Activated CD8-positive, alpha-beta T cell treated with anti-CD3 and anti-CD28 coated beads for 36 hours (primary cell): ENCODE measurements at regions not wholly inside any gene's neighbourhood (a gene's known extent, or its start where the extent isn't known, plus 50 kb on each side); places are given as distances from the start of the nearest gene placed in this dataset.

Experiments used
- ATAC-seq: fragments of 200-7000 bp; cut with Tn5 transposase; one replicate; pipeline ENCODE4 v1.10.0; 2021; ENCODE audit warnings: mild to moderate bottlenecking, moderate library complexity
- CTCF ChIA-PET: fragments of 350-600 bp; sonication (Branson Sonifier 250); formaldehyde crosslinking; loops from one replicate; lab custom pipeline; 2021; ENCODE audit warnings: antibody characterized with exemption; lab: Charles Lee
- POLR2A ChIA-PET: fragments of 350-600 bp; sonication (Branson Sonifier 250); formaldehyde crosslinking; loops from one replicate; lab custom pipeline; 2021; ENCODE audit warnings: antibody characterized with exemption; lab: Charles Lee
- DNase-seq: peaks from one replicate; pipeline ENCODE4 v3.0.0-alpha.2; 2020
- H3K27ac Mint-ChIP-seq: one replicate; pipeline ENCODE4 v1.8.0; 2021; ENCODE audit warnings: mild to moderate bottlenecking, mixed read lengths
- H3K27me3 Mint-ChIP-seq: one replicate; pipeline ENCODE4 v1.8.0; 2021; ENCODE audit warnings: mixed read lengths
- H3K36me3 Mint-ChIP-seq: one replicate; pipeline ENCODE4 v1.8.0; 2021; ENCODE audit warnings: low read depth, mixed read lengths
- H3K4me1 Mint-ChIP-seq: one replicate; pipeline ENCODE4 v1.8.0; 2021; ENCODE audit warnings: low read depth, mixed read lengths
- H3K4me3 Mint-ChIP-seq: one replicate; pipeline ENCODE4 v1.8.0; 2021; ENCODE audit warnings: mild to moderate bottlenecking, moderate library complexity, mixed read lengths
- H3K9me3 Mint-ChIP-seq: one replicate; pipeline ENCODE4 v1.8.0; 2021; ENCODE audit warnings: mixed read lengths
- CTCF ChIP-seq: fragments of 200-600 bp; IDR thresholded peaks from one replicate; pipeline ENCODE4 v1.8.0; 2022; ENCODE audit warnings: antibody characterized with exemption, mild to moderate bottlenecking
- intact Hi-C: fragments of 100-400 bp; cut with micrococcal nuclease; formaldehyde crosslinking; loops from one replicate; pipeline ENCODE4 v1.10.0; 2022

- H3K36me3 Mint-ChIP-seq, result no peaks in the 10 kb centered on the region
- CTCF ChIA-PET, result no interaction called here
- intact Hi-C loops, result no loop called here
- H3K27me3 Mint-ChIP-seq, result no peaks in the 10 kb centered on the region
- H3K9me3 Mint-ChIP-seq, result no peaks in the 10 kb centered on the region
- ATAC-seq (no peak), DNase-seq (no peak)
- POLR2A ChIA-PET, result no interaction called here
- no peak for TF ChIP-seq CTCF
- H3K27ac Mint-ChIP-seq, result no peak overlapping the region
- H3K4me1 Mint-ChIP-seq, result no peaks in the 10 kb centered on the region
- no peak overlapping the region for H3K4me3 Mint-ChIP-seq
Measured at GRCh38 chr13:109285586-109285985, 500.8 kb downstream of the IRS2 start.

- no peak for TF ChIP-seq CTCF
- intact Hi-C loops, result no loop called here
- DNase-seq, result no peak
- ChIA-PET CTCF (no interaction called here), POLR2A (no interaction called here)
- no peaks in the 10 kb centered on the region for H3K9me3 Mint-ChIP-seq
- H3K36me3 Mint-ChIP-seq, result no peaks in the 10 kb centered on the region
- H3K4me3 Mint-ChIP-seq, result no peak overlapping the region
- H3K4me1 Mint-ChIP-seq, result no peaks in the 10 kb centered on the region
- H3K27ac Mint-ChIP-seq, result no peak overlapping the region
- no peaks in the 10 kb centered on the region for H3K27me3 Mint-ChIP-seq
- no peak for ATAC-seq
Measured at GRCh38 chr13:109281903-109282635, 504.3 kb downstream of the IRS2 start.

GRCh38 chr13:109281017-109281902, 505.1 kb downstream of the IRS2 start:
- Mint-ChIP-seq H3K4me3 (no peak overlapping the region), H3K27me3 (no peaks in the 10 kb centered on the region), H3K4me1 (no peaks in the 10 kb centered on the region), H3K27ac (no peak overlapping the region), H3K36me3 (no peaks in the 10 kb centered on the region), H3K9me3 (no peaks in the 10 kb centered on the region)
- no peak for TF ChIP-seq CTCF
- CTCF ChIA-PET, result no interaction called here
- no peak for ATAC-seq
- DNase-seq, result no peak
- POLR2A ChIA-PET, result no interaction called here
- intact Hi-C loops, result no loop called here

- intact Hi-C loops, result no loop called here
- Mint-ChIP-seq H3K36me3 (no peaks in the 10 kb centered on the region), H3K4me1 (no peaks in the 10 kb centered on the region), H3K9me3 (no peaks in the 10 kb centered on the region), H3K4me3 (no peak overlapping the region), H3K27me3 (no peaks in the 10 kb centered on the region), H3K27ac (no peak overlapping the region)
- no peak for DNase-seq
- TF ChIP-seq CTCF, result no peak
- CTCF ChIA-PET, result no interaction called here
- ATAC-seq, result no peak
- POLR2A ChIA-PET, result no interaction called here
Measured at GRCh38 chr13:109276261-109276660, 510.1 kb downstream of the IRS2 start.

- ChIA-PET POLR2A (no interaction called here), CTCF (no interaction called here)
- no peak overlapping the region for H3K4me3 Mint-ChIP-seq
- ATAC-seq, result no peak
- no peaks in the 10 kb centered on the region for H3K4me1 Mint-ChIP-seq
- H3K27me3 Mint-ChIP-seq, result no peaks in the 10 kb centered on the region
- TF ChIP-seq CTCF, result no peak
- intact Hi-C loops, result no loop called here
- no peaks in the 10 kb centered on the region for H3K9me3 Mint-ChIP-seq
- H3K27ac Mint-ChIP-seq, result no peak overlapping the region
- no peak for DNase-seq
- H3K36me3 Mint-ChIP-seq, result no peaks in the 10 kb centered on the region
Measured at GRCh38 chr13:109275852-109276251, 510.5 kb downstream of the IRS2 start.
